SU-DHL-6 (cell line): ENCODE measurements at regions not wholly inside any gene's neighbourhood (a gene's known extent, or its start where the extent isn't known, plus 50 kb on each side); places are given as distances from the start of the nearest gene placed in this dataset.

Source experiments
- EZH2phosphoT487 ChIP-seq: fragments of 200-600 bp; sonication (generic), shearing (Covaris generic); conservative IDR thresholded peaks from 2 replicates; pipeline ENCODE4 v1.6.1; 2018; ENCODE audit warnings: mild to moderate bottlenecking, antibody characterized with exemption, low read length, moderate library complexity, mixed read lengths
- TF ChIP-seq, protein P1 (sequence below): fragments of 200-600 bp; sonication (generic); IDR thresholded peaks from one replicate; pipeline ENCODE4 v1.5.1; 2017; ENCODE audit warnings: antibody characterized with exemption, mild to moderate bottlenecking, low read length, moderate library complexity; ENCODE audit not compliant: insufficient read depth, poor library complexity, severe bottlenecking

DNA sequence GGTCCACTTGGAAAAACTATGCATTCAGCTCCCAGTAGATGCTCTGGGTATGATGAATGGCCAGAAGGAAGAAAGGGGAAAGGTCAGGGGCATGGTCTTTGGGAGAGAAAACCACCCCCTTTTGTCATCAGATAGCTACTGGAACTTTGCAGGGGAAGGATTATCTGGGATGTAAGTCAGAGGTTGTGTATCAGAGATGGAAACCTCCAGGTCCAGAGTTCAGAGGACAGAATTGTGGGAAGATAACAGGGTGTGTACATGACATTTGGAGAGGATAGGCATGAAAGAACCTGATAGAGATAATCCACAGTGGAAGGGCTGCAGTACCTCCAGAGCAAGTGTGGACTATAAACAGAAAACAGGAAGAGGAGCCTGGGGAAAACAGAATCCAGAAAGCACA, 262.7 kb downstream of the SPRY1 start:
- TF ChIP-seq, protein P1, sequence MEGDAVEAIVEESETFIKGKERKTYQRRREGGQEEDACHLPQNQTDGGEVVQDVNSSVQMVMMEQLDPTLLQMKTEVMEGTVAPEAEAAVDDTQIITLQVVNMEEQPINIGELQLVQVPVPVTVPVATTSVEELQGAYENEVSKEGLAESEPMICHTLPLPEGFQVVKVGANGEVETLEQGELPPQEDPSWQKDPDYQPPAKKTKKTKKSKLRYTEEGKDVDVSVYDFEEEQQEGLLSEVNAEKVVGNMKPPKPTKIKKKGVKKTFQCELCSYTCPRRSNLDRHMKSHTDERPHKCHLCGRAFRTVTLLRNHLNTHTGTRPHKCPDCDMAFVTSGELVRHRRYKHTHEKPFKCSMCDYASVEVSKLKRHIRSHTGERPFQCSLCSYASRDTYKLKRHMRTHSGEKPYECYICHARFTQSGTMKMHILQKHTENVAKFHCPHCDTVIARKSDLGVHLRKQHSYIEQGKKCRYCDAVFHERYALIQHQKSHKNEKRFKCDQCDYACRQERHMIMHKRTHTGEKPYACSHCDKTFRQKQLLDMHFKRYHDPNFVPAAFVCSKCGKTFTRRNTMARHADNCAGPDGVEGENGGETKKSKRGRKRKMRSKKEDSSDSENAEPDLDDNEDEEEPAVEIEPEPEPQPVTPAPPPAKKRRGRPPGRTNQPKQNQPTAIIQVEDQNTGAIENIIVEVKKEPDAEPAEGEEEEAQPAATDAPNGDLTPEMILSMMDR: no peak
- TF ChIP-seq EZH2phosphoT487: no peak
